GM18498 (cell line): ENCODE measurements at regions not wholly inside any gene's neighbourhood (a gene's known extent, or its start where the extent isn't known, plus 50 kb on each side); places are given as distances from the start of the nearest gene placed in this dataset.

ENCODE experiments used
- ATAC-seq: cut with Tn5 transposase; IDR thresholded peaks from one replicate; pipeline ENCODE4 v1.9.1; 2021; ENCODE audit warnings: mild to moderate bottlenecking, moderate library complexity; ENCODE audit not compliant: unreplicated experiment

GRCh38 chr3:102745881-102746280 lies 311.1 kb downstream of the ZPLD1 start:
- no peak for ATAC-seq

- ATAC-seq, result no peak
Observed at GRCh38 chr3:102747611-102748010, 312.8 kb downstream of the ZPLD1 start.

- ATAC-seq, result no peak
Observed at GRCh38 chr3:102748646-102749045, 313.8 kb downstream of the ZPLD1 start.

- no peak for ATAC-seq
Observed at GRCh38 chr3:102750322-102750721, 315.5 kb downstream of the ZPLD1 start.

GRCh38 chr3:102753901-102754300 lies 319.1 kb downstream of the ZPLD1 start:
- no peak for ATAC-seq

GRCh38 chr3:102756706-102757105 lies 321.9 kb downstream of the ZPLD1 start:
- no peak for ATAC-seq

GRCh38 chr3:102757950-102758349 lies 323.1 kb downstream of the ZPLD1 start:
- ATAC-seq, result no peak

- no peak for ATAC-seq
Observed at GRCh38 chr3:102761766-102762165, 327.0 kb downstream of the ZPLD1 start.

GRCh38 chr3:102790747-102791325 lies 356.0 kb downstream of the ZPLD1 start:
- no peak for ATAC-seq

GRCh38 chr3:102791641-102792589 lies 357.1 kb downstream of the ZPLD1 start:
- ATAC-seq, result no peak

GRCh38 chr3:102796804-102797203 lies 362.0 kb downstream of the ZPLD1 start:
- no peak for ATAC-seq

GRCh38 chr3:102802819-102803420 lies 368.1 kb downstream of the ZPLD1 start:
- no peak for ATAC-seq

GRCh38 chr3:102810937-102811336 lies 376.1 kb downstream of the ZPLD1 start:
- no peak for ATAC-seq

GRCh38 chr3:102826636-102827035 lies 391.8 kb downstream of the ZPLD1 start:
- no peak for ATAC-seq

- ATAC-seq, result no peak
Observed at GRCh38 chr3:102827386-102827785, 392.6 kb downstream of the ZPLD1 start.

- no peak for ATAC-seq
Observed at GRCh38 chr3:102830415-102830814, 395.6 kb downstream of the ZPLD1 start.

GRCh38 chr3:102841866-102842265 lies 407.1 kb downstream of the ZPLD1 start:
- no peak for ATAC-seq

GRCh38 chr3:102866845-102867244 lies 432.0 kb downstream of the ZPLD1 start:
- ATAC-seq, result no peak

GRCh38 chr3:102883515-102883914 lies 448.7 kb downstream of the ZPLD1 start:
- ATAC-seq, result no peak

- ATAC-seq, result no peak
Observed at GRCh38 chr3:102885289-102885688, 450.5 kb downstream of the ZPLD1 start.

- ATAC-seq, result no peak
Observed at GRCh38 chr3:102887431-102887830, 452.6 kb downstream of the ZPLD1 start.
